Breast epithelium (tissue), 3 donors: ENCODE measurements at regions not wholly inside any gene's neighbourhood (a gene's known extent, or its start where the extent isn't known, plus 50 kb on each side); places are given as distances from the start of the nearest gene placed in this dataset.

Source experiments
- POLR2A ChIP-seq: fragments of 450-650 bp; IDR thresholded peaks from one replicate; pipeline ENCODE4 v1.6.1; 2016; ENCODE audit warnings: antibody characterized with exemption, mild to moderate bottlenecking, moderate library complexity
- POLR2AphosphoS5 ChIP-seq, 3 donors: sonication (generic); formaldehyde crosslinking; IDR thresholded peaks; one replicate each; pipeline ENCODE4 v1.6.1; 2017; ENCODE audit warnings: antibody characterized with exemption in 3 of 3

- TF ChIP-seq POLR2AphosphoS5 (IDR thresholded peaks at IDR 0.05) (no peak), POLR2A (no peak)
Measured at GRCh38 chr14:101200008-101200649, 296.6 kb upstream of the RTL1 start.
